HEK293T (cell line): ENCODE measurements at regions not wholly inside any gene's neighbourhood (a gene's known extent, or its start where the extent isn't known, plus 50 kb on each side); places are given as distances from the start of the nearest gene placed in this dataset.
"Not testable (repeated sequence)": the region's sequence is repeated elsewhere in the genome, so short reads cannot be mapped to it uniquely, and the experiment has no call there.

Experiments used
- ARNT ChIP-seq: fragments of 450-650 bp; IDR thresholded peaks from 2 replicates; pipeline ENCODE4 v1.6.1; 2017; ENCODE audit warnings: mild to moderate bottlenecking
- BHLHE40 ChIP-seq: fragments of 450-650 bp; IDR thresholded peaks from 2 replicates; pipeline ENCODE4 v1.6.1; 2016; ENCODE audit warnings: mild to moderate bottlenecking, moderate library complexity, borderline replicate concordance
- CTBP1 ChIP-seq: fragments of 450-650 bp; IDR thresholded peaks from 2 replicates; pipeline ENCODE4 v1.6.1; 2016; ENCODE audit warnings: borderline replicate concordance
- ELF4 ChIP-seq: fragments of 450-650 bp; IDR thresholded peaks from 2 replicates; pipeline ENCODE4 v1.6.1; 2017; ENCODE audit warnings: antibody characterized with exemption
- FOXK2 ChIP-seq: fragments of 450-650 bp; IDR thresholded peaks from 2 replicates; pipeline ENCODE4 v1.6.1; 2016; ENCODE audit warnings: mild to moderate bottlenecking
- FOXM1 ChIP-seq: fragments of 450-650 bp; IDR thresholded peaks from 2 replicates; pipeline ENCODE4 v1.6.1; 2017; ENCODE audit warnings: mild to moderate bottlenecking, borderline replicate concordance
- HDGF ChIP-seq: fragments of 450-650 bp; IDR thresholded peaks from 2 replicates; pipeline ENCODE4 v1.6.1; 2017; ENCODE audit warnings: antibody characterized with exemption, borderline replicate concordance
- NFRKB ChIP-seq: fragments of 450-650 bp; IDR thresholded peaks from 2 replicates; pipeline ENCODE4 v1.6.1; 2016; ENCODE audit warnings: mild to moderate bottlenecking, moderate library complexity
- SP1 ChIP-seq: fragments of 450-650 bp; IDR thresholded peaks from 2 replicates; pipeline ENCODE4 v1.6.1; 2017
- SUZ12 ChIP-seq: fragments of 450-650 bp; IDR thresholded peaks from 2 replicates; pipeline ENCODE4 v1.6.1; 2016; ENCODE audit warnings: mild to moderate bottlenecking

DNA sequence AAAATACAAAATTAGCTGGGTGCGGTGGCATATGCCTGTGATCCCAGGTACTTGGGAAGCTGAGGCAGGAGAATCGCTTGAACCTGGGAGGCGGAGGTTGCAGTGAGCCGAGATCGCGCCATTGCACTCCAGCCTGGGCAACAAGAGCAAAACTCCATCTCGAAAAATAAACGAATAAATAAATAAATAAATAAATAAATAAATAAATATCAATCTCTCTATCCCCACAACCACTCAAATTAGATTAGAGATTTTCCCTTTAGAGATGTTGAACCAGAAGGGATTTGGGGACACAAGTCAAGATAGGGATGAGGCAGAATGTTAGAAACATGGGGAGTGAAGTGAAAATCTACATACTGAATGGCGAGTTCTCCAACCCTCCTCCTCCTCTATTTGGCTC lies 82.5 kb upstream of the TBCA start:
- TF ChIP-seq CTBP1, FOXM1, FOXK2, ARNT, ELF4, SUZ12, SP1, BHLHE40, NFRKB, HDGF: not testable (repeated sequence)
